IMR-90 (cell line): ENCODE measurements at regions not wholly inside any gene's neighbourhood (a gene's known extent, or its start where the extent isn't known, plus 50 kb on each side); places are given as distances from the start of the nearest gene placed in this dataset.

ENCODE experiments used
- ATAC-seq: fragments of 200-7000 bp; cut with Tn5 transposase; 2 replicates; pipeline ENCODE4 v1.9.1; 2020; ENCODE audit warnings: low read depth, mild to moderate bottlenecking, moderate library complexity
- BruUV-seq: library from RNA; stranded (reverse); fragments of 400-500 nt; replicated peaks from 2 replicates; lab custom pipeline; 2021; lab: Mats Ljungman, UMichigan
- CTCF ChIA-PET: fragments of 300-600 bp; formaldehyde crosslinking; extraction: SDS; loops from one replicate; lab custom pipeline; 2021; ENCODE audit warnings: antibody characterized with exemption; lab: Yijun Ruan, JAX
- POLR2A ChIA-PET: fragments of 300-600 bp; sonication (Branson Sonifier 250); formaldehyde crosslinking; loops from one replicate; lab custom pipeline; 2022; ENCODE audit warnings: antibody characterized with exemption; ENCODE audit not compliant: unreplicated experiment; lab: Charles Lee
- DNase-seq: peaks from one replicate; pipeline ENCODE4 v3.0.0; 2013
- H2AFZ ChIP-seq: replicated peaks from 2 replicates; pipeline ENCODE3; 2013; ENCODE audit warnings: low read length, mild to moderate bottlenecking; ENCODE audit not compliant: poor library complexity
- H2AK5ac ChIP-seq: 2 replicates; pipeline ENCODE4 v1.6.1; 2013; ENCODE audit warnings: low read depth, low read length, inconsistent platforms
- H2AK9ac ChIP-seq: replicated peaks from 2 replicates; pipeline ENCODE3; 2013; ENCODE audit warnings: mild to moderate bottlenecking, low read depth, low read length, moderate library complexity; ENCODE audit not compliant: poor library complexity
- H2BK120ac ChIP-seq: 2 replicates; pipeline ENCODE4 v1.6.1; 2013; ENCODE audit warnings: low read depth, low read length, inconsistent platforms
- H2BK15ac ChIP-seq: 3 replicates; pipeline ENCODE4 v1.6.1; 2013; ENCODE audit warnings: low read depth, low read length, inconsistent platforms
- H2BK20ac ChIP-seq: 2 replicates; pipeline ENCODE4 v1.6.1; 2013; ENCODE audit warnings: low read depth, mild to moderate bottlenecking, inconsistent platforms, low read length, moderate library complexity
- H2BK5ac ChIP-seq: 2 replicates; pipeline ENCODE4 v1.6.1; 2013; ENCODE audit warnings: mild to moderate bottlenecking, low read depth, low read length, inconsistent platforms; ENCODE audit not compliant: poor library complexity, severe bottlenecking
- H3K14ac ChIP-seq: replicated peaks from 2 replicates; pipeline ENCODE4 v1.6.1; 2013; ENCODE audit warnings: low read depth, low read length, inconsistent platforms
- H3K18ac ChIP-seq: 2 replicates; pipeline ENCODE4 v1.6.1; 2013; ENCODE audit warnings: low read depth, low read length, control low read depth
- H3K23ac ChIP-seq: 2 replicates; pipeline ENCODE4 v1.6.1; 2013; ENCODE audit warnings: low read depth, low read length, inconsistent platforms
- H3K27ac ChIP-seq: 2 replicates; pipeline ENCODE4 v1.5.1; 2013; ENCODE audit warnings: mild to moderate bottlenecking, control low read depth, low read length; ENCODE audit not compliant: insufficient read depth
- H3K27me3 ChIP-seq: 2 replicates; pipeline ENCODE4 v1.6.1; 2013; ENCODE audit warnings: low read length; ENCODE audit not compliant: control insufficient read depth, insufficient read depth
- H3K36me3 ChIP-seq: 2 replicates; pipeline ENCODE4 v1.6.1; 2013; ENCODE audit warnings: low read length, mixed read lengths; ENCODE audit not compliant: control insufficient read depth, insufficient read depth
- H3K4ac ChIP-seq: 2 replicates; pipeline ENCODE4 v1.6.1; 2013; ENCODE audit warnings: low read depth, low read length, inconsistent platforms
- H3K4me1 ChIP-seq: 2 replicates; pipeline ENCODE4 v1.6.1; 2013; ENCODE audit warnings: low read length, mixed read lengths; ENCODE audit not compliant: control insufficient read depth, insufficient read depth
- H3K4me2 ChIP-seq: 2 replicates; pipeline ENCODE4 v1.6.1; 2013; ENCODE audit warnings: low read depth, mild to moderate bottlenecking, control low read depth, low read length, moderate library complexity
- H3K4me3 ChIP-seq: 2 replicates; pipeline ENCODE4 v1.5.1; 2013; ENCODE audit warnings: low read depth, mild to moderate bottlenecking, control low read depth, low read length, moderate library complexity; ENCODE audit not compliant: insufficient read depth
- H3K56ac ChIP-seq: 2 replicates; pipeline ENCODE4 v1.6.1; 2013; ENCODE audit warnings: low read length, inconsistent platforms; ENCODE audit not compliant: insufficient read depth; ENCODE audit errors: extremely low read depth
- H3K79me1 ChIP-seq, 2 experiments: 2 replicates each; pipeline ENCODE4 v1.6.1; 2013; ENCODE audit warnings: low read length in 2 of 2, inconsistent platforms in 1 of 2, low read depth in 1 of 2
- H3K9ac ChIP-seq: 2 replicates; pipeline ENCODE4 v1.6.1; 2013; ENCODE audit warnings: low read depth, low read length, control low read depth
- H3K9me1 ChIP-seq: 2 replicates; pipeline ENCODE4 v1.6.1; 2013; ENCODE audit warnings: low read length, inconsistent platforms; ENCODE audit not compliant: insufficient read depth
- H3K9me3 ChIP-seq: 2 replicates; pipeline ENCODE4 v1.6.1; 2013; ENCODE audit warnings: low read length; ENCODE audit not compliant: control insufficient read depth, insufficient read depth
- H4K20me1 ChIP-seq: 2 replicates; pipeline ENCODE4 v1.6.1; 2013; ENCODE audit warnings: low read length, inconsistent platforms; ENCODE audit not compliant: insufficient read depth
- H4K5ac ChIP-seq: 2 replicates; pipeline ENCODE4 v1.6.1; 2013; ENCODE audit warnings: mild to moderate bottlenecking, low read depth, low read length, control low read depth
- H4K8ac ChIP-seq, 2 experiments: 2 replicates each; pipeline ENCODE4 v1.6.1; 2013; ENCODE audit warnings: low read depth in 2 of 2, low read length in 2 of 2, control low read depth in 1 of 2, inconsistent platforms in 1 of 2
- H4K91ac ChIP-seq: 2 replicates; pipeline ENCODE4 v1.6.1; 2013; ENCODE audit warnings: low read depth, low read length, inconsistent platforms; ENCODE audit not compliant: insufficient read depth
- BHLHE40 ChIP-seq: fragments of 150-350 bp; IDR thresholded peaks from 2 replicates; pipeline ENCODE4 v1.6.1; 2016; ENCODE audit warnings: mild to moderate bottlenecking, low read depth, low read length
- CEBPB ChIP-seq: IDR thresholded peaks from 2 replicates; pipeline ENCODE4 v1.6.1; 2012; ENCODE audit warnings: low read depth, low read length, improper control_type of control experiment
- MAFK ChIP-seq: IDR thresholded peaks from 2 replicates; pipeline ENCODE4 v1.6.1; 2012; ENCODE audit warnings: low read depth, low read length, improper control_type of control experiment
- RAD21 ChIP-seq: IDR thresholded peaks from 2 replicates; pipeline ENCODE4 v1.6.1; 2012; ENCODE audit warnings: low read length, improper control_type of control experiment
- RFX5 ChIP-seq: IDR thresholded peaks from 2 replicates; pipeline ENCODE4 v1.8.0; 2012; ENCODE audit warnings: low read depth, mild to moderate bottlenecking, low read length, moderate library complexity
- WGBS, 2 experiments: methylation state at CpG; one replicate each; pipeline versions ENCODE4 v1.1.5 to v1.1.7; 2013; ENCODE audit warnings: missing lambda C conversion rate in 2 of 2; ENCODE audit not compliant: insufficient read length in 1 of 2; ENCODE audit errors: extremely low coverage in 2 of 2; 5-methylcytosine and 5-hydroxymethylcytosine counted together
- dilution Hi-C: fragments of 300-500 bp; cut with HindIII; formaldehyde crosslinking; loops from one replicate; pipeline ENCODE4 v1.14.3; 2018; ENCODE audit warnings: low sequenced_read_pairs; ENCODE audit not compliant: unreplicated experiment
- in situ Hi-C: fragments of 300-500 bp; cut with MboI; formaldehyde crosslinking; loops from 3 replicates; pipeline ENCODE4 v1.14.3; 2019; ENCODE audit warnings: low sequenced_read_pairs, inconsistent platforms, mixed read lengths
- intact Hi-C: fragments of 100-400 bp; cut with micrococcal nuclease; formaldehyde crosslinking; loops from 2 replicates; pipeline ENCODE4 v1.10.0; 2022

- H3K56ac ChIP-seq = no peak overlapping the region
- H2BK5ac ChIP-seq = no peak overlapping the region
- peaks cover 11% of the 10 kb centered on the region for H3K9me3 ChIP-seq
- no peak overlapping the region for H4K5ac ChIP-seq
- H2BK15ac ChIP-seq = no peak overlapping the region
- no peak for DNase-seq
- no peak overlapping the region for H2AK9ac ChIP-seq
- no peak overlapping the region for H3K4me2 ChIP-seq
- no peak overlapping the region for H4K91ac ChIP-seq
- H4K20me1 ChIP-seq = no peaks in the 10 kb centered on the region
- no peak overlapping the region for H3K14ac ChIP-seq
- no peak overlapping the region for H2AFZ ChIP-seq
- H4K8ac ChIP-seq = no peak overlapping the region
- intact Hi-C loops (loop anchor here (10.0 kb wide), 1 partner anchor 117 kb away; the partner anchor contains the start of gene LRATD1), in situ Hi-C loops (no loop called here), dilution Hi-C loops (no loop called here)
- no peak overlapping the region for H3K9ac ChIP-seq
- H3K4me3 ChIP-seq = no peak overlapping the region
- H3K4me1 ChIP-seq = no peaks in the 10 kb centered on the region
- H3K9me1 ChIP-seq = no peaks in the 10 kb centered on the region
- H3K79me1 ChIP-seq = no peaks in the 10 kb centered on the region
- no peak overlapping the region for H3K27ac ChIP-seq
- H2BK120ac ChIP-seq = no peak overlapping the region
- H2AK5ac ChIP-seq = no peak overlapping the region
- no peak for ATAC-seq
- no CpG with 5 or more reads among the region's 3 CpGs for WGBS, 2 experiments
- no peak overlapping the region for H3K18ac ChIP-seq
- H3K23ac ChIP-seq = no peak overlapping the region
- TF ChIP-seq BHLHE40 (no peak), MAFK (no peak), RAD21 (no peak), RFX5 (no peak), CEBPB (no peak)
- POLR2A ChIA-PET = no interaction called here
- no peaks in the 10 kb centered on the region for H3K27me3 ChIP-seq
- H3K36me3 ChIP-seq = no peaks in the 10 kb centered on the region
- no peak overlapping the region for H2BK20ac ChIP-seq
- CTCF ChIA-PET = no interaction called here
- no TSS peak for BruUV-seq
- H3K4ac ChIP-seq = no peak overlapping the region
Observed at GRCh38 chr2:14752295-14752694, 119.8 kb downstream of the LRATD1 start.
